ENCODE measurements at regions not wholly inside any gene's neighbourhood (a gene's known extent, or its start where the extent isn't known, plus 50 kb on each side); places are given as distances from the start of the nearest gene placed in this dataset.

DNA sequence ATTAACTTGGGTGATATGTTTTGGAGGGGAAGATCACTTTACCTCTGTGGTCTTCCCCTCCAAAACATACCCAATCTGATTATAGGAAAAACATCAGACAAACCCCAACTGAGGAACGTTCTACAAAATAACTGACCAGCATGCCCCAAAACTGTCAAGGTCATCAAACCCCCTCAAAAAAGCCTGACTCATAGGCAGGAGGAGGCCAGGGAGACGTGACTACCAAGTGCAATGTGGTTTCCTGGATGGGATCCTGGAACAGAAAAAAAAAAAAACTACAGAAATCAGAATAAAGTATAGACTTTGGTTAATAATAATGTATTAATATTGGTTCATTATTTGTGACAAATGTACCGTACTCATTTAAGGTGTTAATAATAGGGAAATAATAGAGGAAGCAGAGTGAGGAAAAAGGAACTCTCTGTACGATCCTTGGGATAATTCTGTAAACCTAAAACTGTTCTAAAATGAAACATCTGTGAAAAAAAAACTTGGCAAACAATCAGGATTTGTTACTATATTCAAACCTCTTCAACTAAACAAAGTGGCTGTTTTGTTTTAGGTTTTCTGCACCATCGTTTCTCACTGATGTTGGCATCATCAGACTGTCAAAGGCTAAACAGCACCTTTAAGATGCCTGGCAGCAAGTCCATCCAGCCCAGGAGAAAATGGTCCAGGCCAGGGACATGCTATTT, 266.7 kb upstream of the SDK2 start:
- Histone ChIP-seq H3K4me2 (ENCODE audit: low read length) (no peak overlapping the region), H3K79me2 (replicated peaks; ENCODE audit: insufficient read depth, low read length) (no peaks in the 10 kb centered on the region), H2AFZ (ENCODE audit: low read depth, low read length) (no peak overlapping the region), H3K4me3 (ENCODE audit: low read length) (no peak overlapping the region), H3K9me2 (ENCODE audit: insufficient read depth, low read length) (no peaks in the 10 kb centered on the region), H3K27ac (ENCODE audit: low read length) (no peak overlapping the region), H4K20me1 (ENCODE audit: insufficient read depth) (no peaks in the 10 kb centered on the region), H3K9ac (ENCODE audit: low read length) (no peak overlapping the region), H3F3A (ENCODE audit: insufficient read depth, low read length, poor library complexity, severe bottlenecking) (no peaks in the 10 kb centered on the region), H3K36me3 (ENCODE audit: insufficient read depth, low read length) (no peaks in the 10 kb centered on the region), H3K9me3 (ENCODE audit: low read length) (no peaks in the 10 kb centered on the region), H3K27me3 (ENCODE audit: insufficient read depth, low read depth, low read length) (no peaks in the 10 kb centered on the region)
- no peak for TF ChIP-seq EZH2 (IDR thresholded peaks at IDR 0.05; ENCODE audit: borderline replicate concordance, insufficient read depth, low read length, poor library complexity, severe bottlenecking)
- no peak for TF ChIP-seq RAD21 (conservative IDR thresholded peaks at IDR 0.05)
- TF ChIP-seq EP300 (conservative IDR thresholded peaks at IDR 0.05; ENCODE audit: poor library complexity, severe bottlenecking): no peak
- no peak for TF ChIP-seq MXI1 (conservative IDR thresholded peaks at IDR 0.05; ENCODE audit: poor library complexity, severe bottlenecking)
- TF ChIP-seq, protein P1, sequence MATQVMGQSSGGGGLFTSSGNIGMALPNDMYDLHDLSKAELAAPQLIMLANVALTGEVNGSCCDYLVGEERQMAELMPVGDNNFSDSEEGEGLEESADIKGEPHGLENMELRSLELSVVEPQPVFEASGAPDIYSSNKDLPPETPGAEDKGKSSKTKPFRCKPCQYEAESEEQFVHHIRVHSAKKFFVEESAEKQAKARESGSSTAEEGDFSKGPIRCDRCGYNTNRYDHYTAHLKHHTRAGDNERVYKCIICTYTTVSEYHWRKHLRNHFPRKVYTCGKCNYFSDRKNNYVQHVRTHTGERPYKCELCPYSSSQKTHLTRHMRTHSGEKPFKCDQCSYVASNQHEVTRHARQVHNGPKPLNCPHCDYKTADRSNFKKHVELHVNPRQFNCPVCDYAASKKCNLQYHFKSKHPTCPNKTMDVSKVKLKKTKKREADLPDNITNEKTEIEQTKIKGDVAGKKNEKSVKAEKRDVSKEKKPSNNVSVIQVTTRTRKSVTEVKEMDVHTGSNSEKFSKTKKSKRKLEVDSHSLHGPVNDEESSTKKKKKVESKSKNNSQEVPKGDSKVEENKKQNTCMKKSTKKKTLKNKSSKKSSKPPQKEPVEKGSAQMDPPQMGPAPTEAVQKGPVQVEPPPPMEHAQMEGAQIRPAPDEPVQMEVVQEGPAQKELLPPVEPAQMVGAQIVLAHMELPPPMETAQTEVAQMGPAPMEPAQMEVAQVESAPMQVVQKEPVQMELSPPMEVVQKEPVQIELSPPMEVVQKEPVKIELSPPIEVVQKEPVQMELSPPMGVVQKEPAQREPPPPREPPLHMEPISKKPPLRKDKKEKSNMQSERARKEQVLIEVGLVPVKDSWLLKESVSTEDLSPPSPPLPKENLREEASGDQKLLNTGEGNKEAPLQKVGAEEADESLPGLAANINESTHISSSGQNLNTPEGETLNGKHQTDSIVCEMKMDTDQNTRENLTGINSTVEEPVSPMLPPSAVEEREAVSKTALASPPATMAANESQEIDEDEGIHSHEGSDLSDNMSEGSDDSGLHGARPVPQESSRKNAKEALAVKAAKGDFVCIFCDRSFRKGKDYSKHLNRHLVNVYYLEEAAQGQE (IDR thresholded peaks at IDR 0.05; ENCODE audit: borderline replicate concordance): no peak
- TF ChIP-seq SMC3 (conservative IDR thresholded peaks at IDR 0.05; ENCODE audit: poor library complexity): no peak
- no peak for TF ChIP-seq POLR2AphosphoS5 (IDR thresholded peaks at IDR 0.05)
- no peak for TF ChIP-seq TAF1 (IDR thresholded peaks at IDR 0.05; ENCODE audit: low read depth)

GRCh38 chr17:73911726-73912372, 267.6 kb upstream of the SDK2 start:
- Histone ChIP-seq H3K9me3 (ENCODE audit: low read length) (no peaks in the 10 kb centered on the region), H2AFZ (ENCODE audit: low read depth, low read length) (no peak overlapping the region), H3K79me2 (replicated peaks; ENCODE audit: insufficient read depth, low read length) (no peaks in the 10 kb centered on the region), H3K9me2 (ENCODE audit: insufficient read depth, low read length) (no peaks in the 10 kb centered on the region), H4K20me1 (ENCODE audit: insufficient read depth) (no peaks in the 10 kb centered on the region), H3K27ac (ENCODE audit: low read length) (no peak overlapping the region), H3K4me2 (ENCODE audit: low read length) (no peak overlapping the region), H3K9ac (ENCODE audit: low read length) (no peak overlapping the region), H3K36me3 (ENCODE audit: insufficient read depth, low read length) (no peaks in the 10 kb centered on the region), H3F3A (ENCODE audit: insufficient read depth, low read length, poor library complexity, severe bottlenecking) (no peaks in the 10 kb centered on the region), H3K4me3 (ENCODE audit: low read length) (no peak overlapping the region), H3K27me3 (ENCODE audit: insufficient read depth, low read depth, low read length) (no peaks in the 10 kb centered on the region)
- no peak for TF ChIP-seq SMC3 (conservative IDR thresholded peaks at IDR 0.05; ENCODE audit: poor library complexity)
- TF ChIP-seq POLR2AphosphoS5 (IDR thresholded peaks at IDR 0.05): no peak
- no peak for TF ChIP-seq MXI1 (conservative IDR thresholded peaks at IDR 0.05; ENCODE audit: poor library complexity, severe bottlenecking)
- no peak for TF ChIP-seq EZH2 (IDR thresholded peaks at IDR 0.05; ENCODE audit: borderline replicate concordance, insufficient read depth, low read length, poor library complexity, severe bottlenecking)
- TF ChIP-seq, protein P1 (IDR thresholded peaks at IDR 0.05; ENCODE audit: borderline replicate concordance): no peak
- no peak for TF ChIP-seq TAF1 (IDR thresholded peaks at IDR 0.05; ENCODE audit: low read depth)
- TF ChIP-seq CTCF (IDR thresholded peaks at IDR 0.05; ENCODE audit: poor library complexity, severe bottlenecking): no peak
- TF ChIP-seq RAD21 (conservative IDR thresholded peaks at IDR 0.05): no peak
- TF ChIP-seq EP300 (conservative IDR thresholded peaks at IDR 0.05; ENCODE audit: poor library complexity, severe bottlenecking): no peak

Measured in neural cell (in vitro differentiated cells).